Testis (tissue), 2 donors: ENCODE measurements at regions not wholly inside any gene's neighbourhood (a gene's known extent, or its start where the extent isn't known, plus 50 kb on each side); places are given as distances from the start of the nearest gene placed in this dataset.
"Not testable (repeated sequence)": the region's sequence is repeated elsewhere in the genome, so short reads cannot be mapped to it uniquely, and the experiment has no call there.

Experiments used
- POLR2A ChIP-seq: fragments of 450-650 bp; IDR thresholded peaks from one replicate; pipeline ENCODE4 v1.6.1; 2017; ENCODE audit warnings: antibody characterized with exemption, mild to moderate bottlenecking, moderate library complexity
- TF ChIP-seq, protein P1 (sequence below), 3 experiments: fragments of 450-650 bp in 2 of 3; fragments of 200-600 bp in 1 of 3; sonication (generic) in 1 of 3; IDR thresholded peaks; one replicate each; pipeline ENCODE4 v1.5.1; 2016 to 2019; ENCODE audit warnings: antibody characterized with exemption in 3 of 3, mild to moderate bottlenecking in 2 of 3, moderate library complexity in 1 of 3

DNA sequence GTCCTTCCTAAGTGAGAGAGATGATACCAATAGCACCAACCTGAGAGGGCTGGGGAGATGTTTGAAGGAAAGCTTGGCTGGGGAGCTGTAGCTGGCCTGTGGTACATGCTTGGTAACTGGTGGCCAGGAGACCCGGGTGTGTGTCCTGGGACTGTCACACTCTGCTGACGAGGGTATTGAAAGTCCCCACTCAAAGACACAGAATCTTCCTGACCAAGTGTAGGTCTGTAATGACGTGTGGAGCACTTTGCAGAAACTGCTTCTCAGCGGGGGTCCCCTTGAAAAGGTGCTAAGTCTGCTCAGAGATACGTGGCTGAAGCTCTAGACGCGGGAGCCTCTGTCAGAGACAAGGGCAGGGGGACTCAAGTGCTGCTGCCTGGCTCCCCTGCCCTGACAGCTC, 230.4 kb upstream of the PLGLB2 start:
- TF ChIP-seq, protein P1, sequence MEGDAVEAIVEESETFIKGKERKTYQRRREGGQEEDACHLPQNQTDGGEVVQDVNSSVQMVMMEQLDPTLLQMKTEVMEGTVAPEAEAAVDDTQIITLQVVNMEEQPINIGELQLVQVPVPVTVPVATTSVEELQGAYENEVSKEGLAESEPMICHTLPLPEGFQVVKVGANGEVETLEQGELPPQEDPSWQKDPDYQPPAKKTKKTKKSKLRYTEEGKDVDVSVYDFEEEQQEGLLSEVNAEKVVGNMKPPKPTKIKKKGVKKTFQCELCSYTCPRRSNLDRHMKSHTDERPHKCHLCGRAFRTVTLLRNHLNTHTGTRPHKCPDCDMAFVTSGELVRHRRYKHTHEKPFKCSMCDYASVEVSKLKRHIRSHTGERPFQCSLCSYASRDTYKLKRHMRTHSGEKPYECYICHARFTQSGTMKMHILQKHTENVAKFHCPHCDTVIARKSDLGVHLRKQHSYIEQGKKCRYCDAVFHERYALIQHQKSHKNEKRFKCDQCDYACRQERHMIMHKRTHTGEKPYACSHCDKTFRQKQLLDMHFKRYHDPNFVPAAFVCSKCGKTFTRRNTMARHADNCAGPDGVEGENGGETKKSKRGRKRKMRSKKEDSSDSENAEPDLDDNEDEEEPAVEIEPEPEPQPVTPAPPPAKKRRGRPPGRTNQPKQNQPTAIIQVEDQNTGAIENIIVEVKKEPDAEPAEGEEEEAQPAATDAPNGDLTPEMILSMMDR (IDR thresholded peaks at IDR 0.05) = not testable (repeated sequence)
- TF ChIP-seq POLR2A = not testable (repeated sequence)
